ENCODE measurements at regions not wholly inside any gene's neighbourhood (a gene's known extent, or its start where the extent isn't known, plus 50 kb on each side); places are given as distances from the start of the nearest gene placed in this dataset.
"Not testable (repeated sequence)": the region's sequence is repeated elsewhere in the genome, so short reads cannot be mapped to it uniquely, and the experiment has no call there.

- H3K4me3 ChIP-seq (ENCODE audit: low read depth, low read length, poor library complexity, severe bottlenecking); BruUV-seq (replicated peaks); H3K4me2 ChIP-seq (ENCODE audit: low read length); H2AFZ ChIP-seq (ENCODE audit: low read length); H3K9me2 ChIP-seq (ENCODE audit: insufficient read depth, low read length); DNase-seq (ENCODE audit: low spot score); intact Hi-C loops (cut with micrococcal nuclease; ENCODE audit: unreplicated experiment); H4K20me1 ChIP-seq (ENCODE audit: insufficient read depth, low read length); H3K27ac ChIP-seq (ENCODE audit: low read depth, low read length, poor library complexity, severe bottlenecking); POLR2A ChIA-PET; H3K9me3 ChIP-seq (ENCODE audit: low read length); CTCF ChIA-PET (ENCODE audit: unreplicated experiment); H3K79me2 ChIP-seq (ENCODE audit: insufficient read depth, low read depth, low read length); H3K4me1 ChIP-seq (ENCODE audit: insufficient read depth, low read length, poor library complexity, severe bottlenecking); H3K36me3 ChIP-seq (ENCODE audit: insufficient read depth, low read length): not testable (repeated sequence)
Measured at GRCh38 chr1:146459308-146459707, 230.5 kb upstream of the NOTCH2NLA start.

- H3K27ac ChIP-seq (ENCODE audit: low read depth, low read length, poor library complexity, severe bottlenecking); H4K20me1 ChIP-seq (ENCODE audit: insufficient read depth, low read length); H3K4me3 ChIP-seq (ENCODE audit: low read depth, low read length, poor library complexity, severe bottlenecking); DNase-seq (ENCODE audit: low spot score); CTCF ChIA-PET (ENCODE audit: unreplicated experiment); H3K79me2 ChIP-seq (ENCODE audit: insufficient read depth, low read depth, low read length); H3K9me2 ChIP-seq (ENCODE audit: insufficient read depth, low read length); H3K4me2 ChIP-seq (ENCODE audit: low read length); H2AFZ ChIP-seq (ENCODE audit: low read length); intact Hi-C loops (cut with micrococcal nuclease; ENCODE audit: unreplicated experiment); H3K4me1 ChIP-seq (ENCODE audit: insufficient read depth, low read length, poor library complexity, severe bottlenecking); H3K9me3 ChIP-seq (ENCODE audit: low read length); POLR2A ChIA-PET; H3K36me3 ChIP-seq (ENCODE audit: insufficient read depth, low read length); BruUV-seq (replicated peaks): not testable (repeated sequence)
Measured at GRCh38 chr1:146448877-146449246, 220.0 kb upstream of the NOTCH2NLA start.

GRCh38 chr1:146448212-146448876 is 219.5 kb upstream of the NOTCH2NLA start:
- POLR2A ChIA-PET; H3K4me2 ChIP-seq (ENCODE audit: low read length); BruUV-seq (replicated peaks); H3K79me2 ChIP-seq (ENCODE audit: insufficient read depth, low read depth, low read length); intact Hi-C loops (cut with micrococcal nuclease; ENCODE audit: unreplicated experiment); H3K36me3 ChIP-seq (ENCODE audit: insufficient read depth, low read length); H2AFZ ChIP-seq (ENCODE audit: low read length); H3K4me1 ChIP-seq (ENCODE audit: insufficient read depth, low read length, poor library complexity, severe bottlenecking); H3K9me3 ChIP-seq (ENCODE audit: low read length); H3K4me3 ChIP-seq (ENCODE audit: low read depth, low read length, poor library complexity, severe bottlenecking); H3K9me2 ChIP-seq (ENCODE audit: insufficient read depth, low read length); H4K20me1 ChIP-seq (ENCODE audit: insufficient read depth, low read length); H3K27ac ChIP-seq (ENCODE audit: low read depth, low read length, poor library complexity, severe bottlenecking); CTCF ChIA-PET (ENCODE audit: unreplicated experiment); DNase-seq (ENCODE audit: low spot score): not testable (repeated sequence)

- H3K79me2 ChIP-seq (ENCODE audit: insufficient read depth, low read depth, low read length); H3K36me3 ChIP-seq (ENCODE audit: insufficient read depth, low read length); H3K27ac ChIP-seq (ENCODE audit: low read depth, low read length, poor library complexity, severe bottlenecking); H2AFZ ChIP-seq (ENCODE audit: low read length); POLR2A ChIA-PET; DNase-seq (ENCODE audit: low spot score); H3K4me3 ChIP-seq (ENCODE audit: low read depth, low read length, poor library complexity, severe bottlenecking); H3K9me3 ChIP-seq (ENCODE audit: low read length); H3K9me2 ChIP-seq (ENCODE audit: insufficient read depth, low read length); H3K4me2 ChIP-seq (ENCODE audit: low read length); BruUV-seq (replicated peaks); H3K4me1 ChIP-seq (ENCODE audit: insufficient read depth, low read length, poor library complexity, severe bottlenecking); H4K20me1 ChIP-seq (ENCODE audit: insufficient read depth, low read length); intact Hi-C loops (cut with micrococcal nuclease; ENCODE audit: unreplicated experiment); CTCF ChIA-PET (ENCODE audit: unreplicated experiment): not testable (repeated sequence)
Measured at GRCh38 chr1:146443871-146444222, 215.0 kb upstream of the NOTCH2NLA start.

GRCh38 chr1:146443088-146443870 is 214.5 kb upstream of the NOTCH2NLA start:
- POLR2A ChIA-PET = not testable (repeated sequence)

GRCh38 chr1:146438543-146438942 is 209.7 kb upstream of the NOTCH2NLA start:
- H3K9me2 ChIP-seq (ENCODE audit: insufficient read depth, low read length); H3K9me3 ChIP-seq (ENCODE audit: low read length); POLR2A ChIA-PET; CTCF ChIA-PET (ENCODE audit: unreplicated experiment); intact Hi-C loops (cut with micrococcal nuclease; ENCODE audit: unreplicated experiment); BruUV-seq (replicated peaks); H3K79me2 ChIP-seq (ENCODE audit: insufficient read depth, low read depth, low read length); H3K27ac ChIP-seq (ENCODE audit: low read depth, low read length, poor library complexity, severe bottlenecking); H2AFZ ChIP-seq (ENCODE audit: low read length); H3K4me2 ChIP-seq (ENCODE audit: low read length); H3K36me3 ChIP-seq (ENCODE audit: insufficient read depth, low read length); DNase-seq (ENCODE audit: low spot score); H3K4me1 ChIP-seq (ENCODE audit: insufficient read depth, low read length, poor library complexity, severe bottlenecking); H3K4me3 ChIP-seq (ENCODE audit: low read depth, low read length, poor library complexity, severe bottlenecking); H4K20me1 ChIP-seq (ENCODE audit: insufficient read depth, low read length): not testable (repeated sequence)

More at GRCh38 chr1:146443088-146443870, 214.5 kb upstream of the NOTCH2NLA start:
- DNase-seq (ENCODE audit: low spot score); H3K4me3 ChIP-seq (ENCODE audit: low read depth, low read length, poor library complexity, severe bottlenecking); H3K4me1 ChIP-seq (ENCODE audit: insufficient read depth, low read length, poor library complexity, severe bottlenecking); H3K9me3 ChIP-seq (ENCODE audit: low read length); BruUV-seq (replicated peaks); H3K27ac ChIP-seq (ENCODE audit: low read depth, low read length, poor library complexity, severe bottlenecking); intact Hi-C loops (cut with micrococcal nuclease; ENCODE audit: unreplicated experiment); CTCF ChIA-PET (ENCODE audit: unreplicated experiment); H3K4me2 ChIP-seq (ENCODE audit: low read length); H3K36me3 ChIP-seq (ENCODE audit: insufficient read depth, low read length); H2AFZ ChIP-seq (ENCODE audit: low read length); H3K9me2 ChIP-seq (ENCODE audit: insufficient read depth, low read length); H4K20me1 ChIP-seq (ENCODE audit: insufficient read depth, low read length); H3K79me2 ChIP-seq (ENCODE audit: insufficient read depth, low read depth, low read length): not testable (repeated sequence)
